Adrenal gland (tissue), 5 donors: ENCODE measurements at regions not wholly inside any gene's neighbourhood (a gene's known extent, or its start where the extent isn't known, plus 50 kb on each side); places are given as distances from the start of the nearest gene placed in this dataset.

Experiments
- POLR2A ChIP-seq, 2 donors: fragments of 450-650 bp; IDR thresholded peaks; one replicate each; pipeline ENCODE4 v1.6.1; 2017; ENCODE audit warnings: antibody characterized with exemption in 2 of 2, mild to moderate bottlenecking in 2 of 2, moderate library complexity in 1 of 2
- TF ChIP-seq, protein P1 (sequence below), 6 experiments: fragments of 450-650 bp in 4 of 6; fragments of 200-600 bp in 2 of 6; sonication (generic) in 1 of 6; IDR thresholded peaks; 1 replicate in 5 of 6; 2 replicates in 1 of 6; pipeline versions ENCODE4 v1.5.1 to v1.8.0; 2016 to 2021; ENCODE audit warnings: antibody characterized with exemption in 6 of 6, mild to moderate bottlenecking in 2 of 6, moderate library complexity in 1 of 6
- donor health status: DM: no; HTN: no; CAD: no.

GRCh38 chr6:44535967-44536366 is 148.5 kb downstream of the CDC5L start:
- TF ChIP-seq POLR2A (IDR thresholded peaks at IDR 0.05): no peak
- TF ChIP-seq, protein P1, sequence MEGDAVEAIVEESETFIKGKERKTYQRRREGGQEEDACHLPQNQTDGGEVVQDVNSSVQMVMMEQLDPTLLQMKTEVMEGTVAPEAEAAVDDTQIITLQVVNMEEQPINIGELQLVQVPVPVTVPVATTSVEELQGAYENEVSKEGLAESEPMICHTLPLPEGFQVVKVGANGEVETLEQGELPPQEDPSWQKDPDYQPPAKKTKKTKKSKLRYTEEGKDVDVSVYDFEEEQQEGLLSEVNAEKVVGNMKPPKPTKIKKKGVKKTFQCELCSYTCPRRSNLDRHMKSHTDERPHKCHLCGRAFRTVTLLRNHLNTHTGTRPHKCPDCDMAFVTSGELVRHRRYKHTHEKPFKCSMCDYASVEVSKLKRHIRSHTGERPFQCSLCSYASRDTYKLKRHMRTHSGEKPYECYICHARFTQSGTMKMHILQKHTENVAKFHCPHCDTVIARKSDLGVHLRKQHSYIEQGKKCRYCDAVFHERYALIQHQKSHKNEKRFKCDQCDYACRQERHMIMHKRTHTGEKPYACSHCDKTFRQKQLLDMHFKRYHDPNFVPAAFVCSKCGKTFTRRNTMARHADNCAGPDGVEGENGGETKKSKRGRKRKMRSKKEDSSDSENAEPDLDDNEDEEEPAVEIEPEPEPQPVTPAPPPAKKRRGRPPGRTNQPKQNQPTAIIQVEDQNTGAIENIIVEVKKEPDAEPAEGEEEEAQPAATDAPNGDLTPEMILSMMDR (IDR thresholded peaks at IDR 0.05): no peak
